DND-41 (cell line): ENCODE measurements at regions not wholly inside any gene's neighbourhood (a gene's known extent, or its start where the extent isn't known, plus 50 kb on each side); places are given as distances from the start of the nearest gene placed in this dataset.

Source experiments
- ATAC-seq: fragments of 200-7000 bp; cut with Tn5 transposase; 3 replicates; pipeline ENCODE4 v1.9.1; 2021; ENCODE audit warnings: low read depth; ENCODE audit not compliant: insufficient read depth
- DNase-seq: peaks from one replicate; pipeline ENCODE4 v3.0.0-alpha.2; 2020
- H2AFZ ChIP-seq: 2 replicates; pipeline ENCODE4 v1.6.0; 2012; ENCODE audit warnings: low read depth, low read length
- H3K27ac ChIP-seq: 2 replicates; pipeline ENCODE4 v1.5.1; 2012; ENCODE audit warnings: low read length, inconsistent platforms
- H3K27me3 ChIP-seq: fragments of 200-600 bp; sonication (generic); 2 replicates; pipeline ENCODE4 v1.6.0; 2012; ENCODE audit warnings: low read length, mild to moderate bottlenecking, inconsistent platforms; ENCODE audit not compliant: insufficient read depth, poor library complexity
- H3K36me3 ChIP-seq: 2 replicates; pipeline ENCODE4 v1.5.1; 2012; ENCODE audit warnings: low read length, inconsistent platforms; ENCODE audit not compliant: insufficient read depth
- H3K4me1 ChIP-seq: 2 replicates; pipeline ENCODE4 v1.5.1; 2012; ENCODE audit warnings: mild to moderate bottlenecking, low read length; ENCODE audit not compliant: insufficient read depth
- H3K4me2 ChIP-seq: 2 replicates; pipeline ENCODE4 v1.6.0; 2012; ENCODE audit warnings: mild to moderate bottlenecking, moderate library complexity, low read length, inconsistent platforms; ENCODE audit not compliant: insufficient read depth
- H3K4me3 ChIP-seq, 2 experiments: fragments of 200-600 bp in 1 of 2; shearing (Covaris generic) in 1 of 2; 2 replicates each; pipeline ENCODE4 v1.5.1; 2012 to 2016; ENCODE audit warnings: inconsistent platforms in 2 of 2, low read length in 2 of 2, mild to moderate bottlenecking in 2 of 2, low read depth in 1 of 2, moderate library complexity in 1 of 2
- H3K79me2 ChIP-seq: 2 replicates; pipeline ENCODE4 v1.6.0; 2012; ENCODE audit warnings: low read length, inconsistent platforms; ENCODE audit not compliant: insufficient read depth
- H3K9ac ChIP-seq: 2 replicates; pipeline ENCODE4 v1.6.0; 2012; ENCODE audit warnings: low read depth, mild to moderate bottlenecking, inconsistent platforms, low read length, moderate library complexity
- H3K9me3 ChIP-seq: 2 replicates; pipeline ENCODE4 v1.5.1; 2012; ENCODE audit warnings: low read length, moderate library complexity, mild to moderate bottlenecking, inconsistent platforms; ENCODE audit not compliant: insufficient read depth, severe bottlenecking
- H4K20me1 ChIP-seq: 2 replicates; pipeline ENCODE4 v1.6.0; 2012; ENCODE audit warnings: low read length; ENCODE audit not compliant: insufficient read depth
- EZH2 ChIP-seq: IDR thresholded peaks from 3 replicates; pipeline ENCODE4 v1.6.1; 2012; ENCODE audit warnings: borderline replicate concordance, low read depth, mild to moderate bottlenecking, moderate library complexity, low read length, inconsistent platforms; ENCODE audit not compliant: severe bottlenecking
- TF ChIP-seq, protein P1 (sequence below): IDR thresholded peaks from 2 replicates; pipeline ENCODE4 v1.5.1; 2012; ENCODE audit warnings: borderline replicate concordance, low read length, moderate library complexity, mild to moderate bottlenecking; ENCODE audit not compliant: poor library complexity, severe bottlenecking; ENCODE audit errors: extremely low read depth

- DNase-seq (no peak), ATAC-seq (no peak)
- H3K9me3 ChIP-seq: no peaks in the 10 kb centered on the region
- H3K9ac ChIP-seq: no peak overlapping the region
- H3K4me1 ChIP-seq: no peaks in the 10 kb centered on the region
- no peak for TF ChIP-seq EZH2
- TF ChIP-seq, protein P1, sequence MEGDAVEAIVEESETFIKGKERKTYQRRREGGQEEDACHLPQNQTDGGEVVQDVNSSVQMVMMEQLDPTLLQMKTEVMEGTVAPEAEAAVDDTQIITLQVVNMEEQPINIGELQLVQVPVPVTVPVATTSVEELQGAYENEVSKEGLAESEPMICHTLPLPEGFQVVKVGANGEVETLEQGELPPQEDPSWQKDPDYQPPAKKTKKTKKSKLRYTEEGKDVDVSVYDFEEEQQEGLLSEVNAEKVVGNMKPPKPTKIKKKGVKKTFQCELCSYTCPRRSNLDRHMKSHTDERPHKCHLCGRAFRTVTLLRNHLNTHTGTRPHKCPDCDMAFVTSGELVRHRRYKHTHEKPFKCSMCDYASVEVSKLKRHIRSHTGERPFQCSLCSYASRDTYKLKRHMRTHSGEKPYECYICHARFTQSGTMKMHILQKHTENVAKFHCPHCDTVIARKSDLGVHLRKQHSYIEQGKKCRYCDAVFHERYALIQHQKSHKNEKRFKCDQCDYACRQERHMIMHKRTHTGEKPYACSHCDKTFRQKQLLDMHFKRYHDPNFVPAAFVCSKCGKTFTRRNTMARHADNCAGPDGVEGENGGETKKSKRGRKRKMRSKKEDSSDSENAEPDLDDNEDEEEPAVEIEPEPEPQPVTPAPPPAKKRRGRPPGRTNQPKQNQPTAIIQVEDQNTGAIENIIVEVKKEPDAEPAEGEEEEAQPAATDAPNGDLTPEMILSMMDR: no peak
- H3K4me3 ChIP-seq: no peak overlapping the region
- H3K27me3 ChIP-seq: no peaks in the 10 kb centered on the region
- H3K36me3 ChIP-seq: no peaks in the 10 kb centered on the region
- no peak overlapping the region for H3K27ac ChIP-seq
- H3K79me2 ChIP-seq: no peaks in the 10 kb centered on the region
- H3K4me2 ChIP-seq: no peak overlapping the region
- H4K20me1 ChIP-seq: no peaks in the 10 kb centered on the region
- no peak overlapping the region for H2AFZ ChIP-seq
Observed at GRCh38 chr4:187767687-187768086, 227.9 kb upstream of the ZFP42 start.

- ATAC-seq: no peak
- H3K36me3 ChIP-seq: no peaks in the 10 kb centered on the region
- H3K9me3 ChIP-seq: no peaks in the 10 kb centered on the region
- H2AFZ ChIP-seq: no peak overlapping the region
- DNase-seq: no peak
- no peaks in the 10 kb centered on the region for H4K20me1 ChIP-seq
- H3K27me3 ChIP-seq: no peaks in the 10 kb centered on the region
- no peak overlapping the region for H3K9ac ChIP-seq
- H3K79me2 ChIP-seq: no peaks in the 10 kb centered on the region
- no peak overlapping the region for H3K4me3 ChIP-seq
- H3K4me2 ChIP-seq: no peak overlapping the region
- no peak overlapping the region for H3K27ac ChIP-seq
- no peaks in the 10 kb centered on the region for H3K4me1 ChIP-seq
- TF ChIP-seq, protein P1: no peak
- TF ChIP-seq EZH2: no peak
Observed at GRCh38 chr4:187770345-187770744, 225.2 kb upstream of the ZFP42 start.

GRCh38 chr4:187777954-187778353 lies 217.6 kb upstream of the ZFP42 start:
- no peaks in the 10 kb centered on the region for H3K79me2 ChIP-seq
- H3K4me2 ChIP-seq: no peak overlapping the region
- H4K20me1 ChIP-seq: no peaks in the 10 kb centered on the region
- no peaks in the 10 kb centered on the region for H3K4me1 ChIP-seq
- no peak for TF ChIP-seq EZH2
- TF ChIP-seq, protein P1: no peak
- DNase-seq: no peak
- H3K36me3 ChIP-seq: no peaks in the 10 kb centered on the region
- H2AFZ ChIP-seq: no peak overlapping the region
- ATAC-seq: no peak
- H3K9ac ChIP-seq: no peak overlapping the region
- peaks cover 7% of the 10 kb centered on the region for H3K9me3 ChIP-seq
- no peak overlapping the region for H3K4me3 ChIP-seq
- no peaks in the 10 kb centered on the region for H3K27me3 ChIP-seq
- H3K27ac ChIP-seq: no peak overlapping the region

GRCh38 chr4:187780070-187780469 lies 215.5 kb upstream of the ZFP42 start:
- H3K36me3 ChIP-seq: no peaks in the 10 kb centered on the region
- H3K79me2 ChIP-seq: no peaks in the 10 kb centered on the region
- TF ChIP-seq EZH2: no peak
- TF ChIP-seq, protein P1: no peak
- no peaks in the 10 kb centered on the region for H3K4me1 ChIP-seq
- H3K4me3 ChIP-seq: no peak overlapping the region
- no peaks in the 10 kb centered on the region for H4K20me1 ChIP-seq
- DNase-seq: no peak
- no peak for ATAC-seq
- H3K27ac ChIP-seq: no peak overlapping the region
- H3K9ac ChIP-seq: no peak overlapping the region
- H3K4me2 ChIP-seq: no peak overlapping the region
- H3K27me3 ChIP-seq: no peaks in the 10 kb centered on the region
- H3K9me3 ChIP-seq: peaks cover 7% of the 10 kb centered on the region
- no peak overlapping the region for H2AFZ ChIP-seq
